ENCODE measurements at regions not wholly inside any gene's neighbourhood (a gene's known extent, or its start where the extent isn't known, plus 50 kb on each side); places are given as distances from the start of the nearest gene placed in this dataset.
A peak's percentile ranks its signal among the peaks of the same experiment; 100 is the strongest.

- Mint-ChIP-seq H3K27me3 (no peaks in the 10 kb centered on the region), H3K27ac (no peak overlapping the region)
Measured at GRCh38 chr14:65922142-65922541, 509.6 kb downstream of the FUT8 start.

GRCh38 chr14:65926504-65926903 is 514.0 kb downstream of the FUT8 start:
- Mint-ChIP-seq H3K27me3 (no peaks in the 10 kb centered on the region), H3K36me3 (ENCODE audit: low read depth) (no peaks in the 10 kb centered on the region), H3K4me1 (ENCODE audit: low read depth) (peaks cover 45% of the 10 kb centered on the region), H3K9me3 (no peaks in the 10 kb centered on the region), H3K4me3 (no peak overlapping the region), H3K27ac (no peak overlapping the region)

More at GRCh38 chr14:65922142-65922541, 509.6 kb downstream of the FUT8 start:
- Mint-ChIP-seq H3K9me3 (no peaks in the 10 kb centered on the region), H3K4me1 (ENCODE audit: low read depth) (peaks cover 20% of the 10 kb centered on the region), H3K36me3 (ENCODE audit: low read depth) (no peaks in the 10 kb centered on the region), H3K4me3 (no peak overlapping the region)

- no peaks in the 10 kb centered on the region for H3K9me3 Mint-ChIP-seq
- H3K4me1 Mint-ChIP-seq (ENCODE audit: low read depth), result peaks cover 44% of the 10 kb centered on the region
- H3K27ac Mint-ChIP-seq, result peak overlapping the region; percentile 34
- peak overlapping the region; percentile 17 for H3K4me3 Mint-ChIP-seq
- no peaks in the 10 kb centered on the region for H3K27me3 Mint-ChIP-seq
- no peaks in the 10 kb centered on the region for H3K36me3 Mint-ChIP-seq (ENCODE audit: low read depth)
Measured at GRCh38 chr14:65926935-65927700, 514.6 kb downstream of the FUT8 start.

GRCh38 chr14:65927931-65928356 is 515.4 kb downstream of the FUT8 start:
- no peaks in the 10 kb centered on the region for H3K36me3 Mint-ChIP-seq (ENCODE audit: low read depth)
- peak overlapping the region; percentile 48 for H3K4me3 Mint-ChIP-seq
- H3K27ac Mint-ChIP-seq, result peak overlapping the region; percentile 49
- H3K27me3 Mint-ChIP-seq, result no peaks in the 10 kb centered on the region
- peaks cover 40% of the 10 kb centered on the region for H3K4me1 Mint-ChIP-seq (ENCODE audit: low read depth)
- H3K9me3 Mint-ChIP-seq, result no peaks in the 10 kb centered on the region

- Mint-ChIP-seq H3K27ac (peak overlapping the region; percentile 56), H3K27me3 (no peaks in the 10 kb centered on the region), H3K4me1 (ENCODE audit: low read depth) (peaks cover 40% of the 10 kb centered on the region), H3K4me3 (no peak overlapping the region), H3K9me3 (no peaks in the 10 kb centered on the region), H3K36me3 (ENCODE audit: low read depth) (no peaks in the 10 kb centered on the region)
Measured at GRCh38 chr14:65928995-65929394, 516.5 kb downstream of the FUT8 start.

GRCh38 chr14:65933400-65934069 is 521.0 kb downstream of the FUT8 start:
- no peaks in the 10 kb centered on the region for H3K9me3 Mint-ChIP-seq
- H3K36me3 Mint-ChIP-seq (ENCODE audit: low read depth), result peaks cover 10% of the 10 kb centered on the region
- no peak overlapping the region for H3K4me3 Mint-ChIP-seq
- H3K27me3 Mint-ChIP-seq, result no peaks in the 10 kb centered on the region
- H3K27ac Mint-ChIP-seq, result no peak overlapping the region
- H3K4me1 Mint-ChIP-seq (ENCODE audit: low read depth), result peaks cover 34% of the 10 kb centered on the region

- H3K4me1 Mint-ChIP-seq (ENCODE audit: low read depth), result peaks cover 34% of the 10 kb centered on the region
- H3K4me3 Mint-ChIP-seq, result no peak overlapping the region
- no peaks in the 10 kb centered on the region for H3K9me3 Mint-ChIP-seq
- no peaks in the 10 kb centered on the region for H3K27me3 Mint-ChIP-seq
- peaks cover 10% of the 10 kb centered on the region for H3K36me3 Mint-ChIP-seq (ENCODE audit: low read depth)
- H3K27ac Mint-ChIP-seq, result no peak overlapping the region
Measured at GRCh38 chr14:65934070-65934435, 521.5 kb downstream of the FUT8 start.

- no peaks in the 10 kb centered on the region for H3K27me3 Mint-ChIP-seq
- peak overlapping the region; percentile 95 for H3K27ac Mint-ChIP-seq
- H3K4me1 Mint-ChIP-seq (ENCODE audit: low read depth), result peaks cover 40% of the 10 kb centered on the region
- no peak overlapping the region for H3K4me3 Mint-ChIP-seq
- H3K9me3 Mint-ChIP-seq, result no peaks in the 10 kb centered on the region
- peaks cover 10% of the 10 kb centered on the region for H3K36me3 Mint-ChIP-seq (ENCODE audit: low read depth)
Measured at GRCh38 chr14:65936342-65936975, 523.9 kb downstream of the FUT8 start.

GRCh38 chr14:65937079-65937959 is 524.8 kb downstream of the FUT8 start:
- no peaks in the 10 kb centered on the region for H3K27me3 Mint-ChIP-seq
- peak overlapping the region; percentile 38 for H3K4me3 Mint-ChIP-seq
- peak overlapping the region; percentile 95 for H3K27ac Mint-ChIP-seq
- peaks cover 10% of the 10 kb centered on the region for H3K36me3 Mint-ChIP-seq (ENCODE audit: low read depth)
- no peaks in the 10 kb centered on the region for H3K9me3 Mint-ChIP-seq
- H3K4me1 Mint-ChIP-seq (ENCODE audit: low read depth), result peaks cover 40% of the 10 kb centered on the region

GRCh38 chr14:65937960-65938316 is 525.4 kb downstream of the FUT8 start:
- Mint-ChIP-seq H3K27me3 (no peaks in the 10 kb centered on the region), H3K4me3 (peak overlapping the region; percentile 38), H3K36me3 (ENCODE audit: low read depth) (peaks cover 10% of the 10 kb centered on the region), H3K9me3 (no peaks in the 10 kb centered on the region), H3K4me1 (ENCODE audit: low read depth) (peaks cover 40% of the 10 kb centered on the region), H3K27ac (peak overlapping the region; percentile 95)

- Mint-ChIP-seq H3K9me3 (no peaks in the 10 kb centered on the region), H3K36me3 (ENCODE audit: low read depth) (peaks cover 10% of the 10 kb centered on the region), H3K4me1 (ENCODE audit: low read depth) (peaks cover 46% of the 10 kb centered on the region), H3K4me3 (peak overlapping the region; percentile 38), H3K27ac (peak overlapping the region; percentile 95), H3K27me3 (no peaks in the 10 kb centered on the region)
Measured at GRCh38 chr14:65938738-65939137, 526.2 kb downstream of the FUT8 start.

GRCh38 chr14:65939184-65939583 is 526.7 kb downstream of the FUT8 start:
- peaks cover 10% of the 10 kb centered on the region for H3K36me3 Mint-ChIP-seq (ENCODE audit: low read depth)
- H3K4me3 Mint-ChIP-seq, result no peak overlapping the region
- peaks cover 51% of the 10 kb centered on the region for H3K4me1 Mint-ChIP-seq (ENCODE audit: low read depth)
- H3K27me3 Mint-ChIP-seq, result no peaks in the 10 kb centered on the region
- H3K9me3 Mint-ChIP-seq, result no peaks in the 10 kb centered on the region
- peak overlapping the region; percentile 50 for H3K27ac Mint-ChIP-seq

GRCh38 chr14:65940056-65940735 is 527.7 kb downstream of the FUT8 start:
- peak overlapping the region; percentile 56 for H3K27ac Mint-ChIP-seq
- H3K4me1 Mint-ChIP-seq (ENCODE audit: low read depth), result peaks cover 55% of the 10 kb centered on the region
- H3K36me3 Mint-ChIP-seq (ENCODE audit: low read depth), result peaks cover 10% of the 10 kb centered on the region
- H3K27me3 Mint-ChIP-seq, result no peaks in the 10 kb centered on the region
- H3K9me3 Mint-ChIP-seq, result no peaks in the 10 kb centered on the region
- H3K4me3 Mint-ChIP-seq, result no peak overlapping the region

- H3K27ac Mint-ChIP-seq, result no peak overlapping the region
- peaks cover 10% of the 10 kb centered on the region for H3K36me3 Mint-ChIP-seq (ENCODE audit: low read depth)
- no peak overlapping the region for H3K4me3 Mint-ChIP-seq
- peaks cover 55% of the 10 kb centered on the region for H3K4me1 Mint-ChIP-seq (ENCODE audit: low read depth)
- H3K27me3 Mint-ChIP-seq, result no peaks in the 10 kb centered on the region
- H3K9me3 Mint-ChIP-seq, result no peaks in the 10 kb centered on the region
Measured at GRCh38 chr14:65941091-65941490, 528.6 kb downstream of the FUT8 start.
